ENCODE measurements at regions not wholly inside any gene's neighbourhood (a gene's known extent, or its start where the extent isn't known, plus 50 kb on each side); places are given as distances from the start of the nearest gene placed in this dataset.

- Histone ChIP-seq H3K9me3 (no peaks in the 10 kb centered on the region), H3K4me1 (no peaks in the 10 kb centered on the region), H3K36me3 (no peaks in the 10 kb centered on the region), H3K27me3 (no peaks in the 10 kb centered on the region), H3K27ac (no peak overlapping the region), H3K4me3 (no peak overlapping the region)
- 66 to 69% methylated on average over 4 of the region's 4 CpGs for WGBS, 2 donors
- no peak for DNase-seq
- TF ChIP-seq POLR2A (IDR thresholded peaks at IDR 0.05) = no peak
- no peak for TF ChIP-seq CTCF (IDR thresholded peaks at IDR 0.05)
- intact Hi-C loops (cut with DNase I) = no loop called here
These were observed 115.6 kb downstream of the NEDD1 start for GRCh38 chr12:97022536-97023230.

- H3K4me1 ChIP-seq = no peaks in the 10 kb centered on the region
- WGBS, 2 donors = 71 to 74% methylated on average over 2 of the region's 2 CpGs
- intact Hi-C loops (cut with DNase I) = no loop called here
These were observed 117.3 kb downstream of the NEDD1 start for GRCh38 chr12:97024393-97024792.

GRCh38 chr12:97026901-97027300 is 119.8 kb downstream of the NEDD1 start:
- WGBS, 2 donors = 73 to 75% methylated on average over 2 of the region's 2 CpGs
- intact Hi-C loops (cut with DNase I) = no loop called here

More at GRCh38 chr12:97024393-97024792, 117.3 kb downstream of the NEDD1 start:
- no peak for TF ChIP-seq POLR2A (IDR thresholded peaks at IDR 0.05)
- TF ChIP-seq CTCF (IDR thresholded peaks at IDR 0.05) = no peak
- Histone ChIP-seq H3K27me3 (no peaks in the 10 kb centered on the region), H3K36me3 (no peaks in the 10 kb centered on the region), H3K9me3 (no peaks in the 10 kb centered on the region), H3K4me3 (no peak overlapping the region), H3K27ac (no peak overlapping the region)
- DNase-seq = no peak

GRCh38 chr12:97027482-97027881 is 120.4 kb downstream of the NEDD1 start:
- no peaks in the 10 kb centered on the region for H3K9me3 ChIP-seq
- intact Hi-C loops (cut with DNase I) = no loop called here
- WGBS, 2 donors = 24 to 67% methylated on average over 1 of the region's 1 CpG
- no peaks in the 10 kb centered on the region for H3K27me3 ChIP-seq
- H3K36me3 ChIP-seq = no peaks in the 10 kb centered on the region
- no peak for TF ChIP-seq CTCF (IDR thresholded peaks at IDR 0.05)
- no peak for TF ChIP-seq POLR2A (IDR thresholded peaks at IDR 0.05)
- no peak overlapping the region for H3K27ac ChIP-seq
- no peaks in the 10 kb centered on the region for H3K4me1 ChIP-seq
- no peak for DNase-seq
- H3K4me3 ChIP-seq = no peak overlapping the region

More at GRCh38 chr12:97026901-97027300, 119.8 kb downstream of the NEDD1 start:
- no peak for TF ChIP-seq POLR2A (IDR thresholded peaks at IDR 0.05)
- no peak for TF ChIP-seq CTCF (IDR thresholded peaks at IDR 0.05)
- Histone ChIP-seq H3K4me3 (no peak overlapping the region), H3K4me1 (no peaks in the 10 kb centered on the region), H3K9me3 (no peaks in the 10 kb centered on the region), H3K36me3 (no peaks in the 10 kb centered on the region), H3K27ac (no peak overlapping the region), H3K27me3 (no peaks in the 10 kb centered on the region)
- no peak for DNase-seq

GRCh38 chr12:97038131-97038530 is 131.1 kb downstream of the NEDD1 start:
- no peak overlapping the region for H3K27ac ChIP-seq
- H3K27me3 ChIP-seq = no peaks in the 10 kb centered on the region
- no peak for TF ChIP-seq CTCF (IDR thresholded peaks at IDR 0.05)
- TF ChIP-seq POLR2A (IDR thresholded peaks at IDR 0.05) = no peak

More at GRCh38 chr12:97038131-97038530, 131.1 kb downstream of the NEDD1 start:
- intact Hi-C loops (cut with DNase I) = no loop called here
- no peak overlapping the region for H3K4me3 ChIP-seq
- no peaks in the 10 kb centered on the region for H3K36me3 ChIP-seq
- H3K4me1 ChIP-seq = no peaks in the 10 kb centered on the region
- no peak for DNase-seq
- WGBS, 2 donors = 43% methylated on average over 5 of the region's 5 CpGs
- no peaks in the 10 kb centered on the region for H3K9me3 ChIP-seq

Data from esophagus squamous epithelium (tissue), 5 donors.